ENCODE measurements at regions not wholly inside any gene's neighbourhood (a gene's known extent, or its start where the extent isn't known, plus 50 kb on each side); places are given as distances from the start of the nearest gene placed in this dataset.

- TF ChIP-seq POLR2A (IDR thresholded peaks at IDR 0.05; ENCODE audit: low read depth) (no peak), CTCF (IDR thresholded peaks at IDR 0.05) (no peak)
Measured at GRCh38 chr5:5650949-5651348, 228.5 kb downstream of the ICE1 start.
